T follicular helper cell (primary cell): ENCODE measurements at regions not wholly inside any gene's neighbourhood (a gene's known extent, or its start where the extent isn't known, plus 50 kb on each side); places are given as distances from the start of the nearest gene placed in this dataset.
"Not testable (repeated sequence)": the region's sequence is repeated elsewhere in the genome, so short reads cannot be mapped to it uniquely, and the experiment has no call there.

Experiments
- DNase-seq: peaks from one replicate; pipeline ENCODE4 v3.0.0-alpha.2; 2020; ENCODE audit warnings: low read depth

- no peak for DNase-seq
Measured at GRCh38 chr7:67475293-67475692, 478.7 kb downstream of the TYW1 start.

- no peak for DNase-seq
Measured at GRCh38 chr7:67478066-67478465, 481.4 kb downstream of the TYW1 start.

GRCh38 chr7:67484244-67484751 is 487.7 kb downstream of the TYW1 start:
- DNase-seq, result no peak

- no peak for DNase-seq
Measured at GRCh38 chr7:67486401-67486800, 489.8 kb downstream of the TYW1 start.

GRCh38 chr7:67487316-67487715 is 490.7 kb downstream of the TYW1 start:
- DNase-seq, result no peak

- no peak for DNase-seq
Measured at GRCh38 chr7:67489881-67490280, 493.2 kb downstream of the TYW1 start.

GRCh38 chr7:67493366-67493765 is 496.7 kb downstream of the TYW1 start:
- DNase-seq, result no peak

GRCh38 chr7:67496589-67496988 is 500.0 kb downstream of the TYW1 start:
- no peak for DNase-seq

GRCh38 chr7:67497914-67498313 is 501.3 kb downstream of the TYW1 start:
- not testable (repeated sequence) for DNase-seq

GRCh38 chr7:67502929-67503328 is 506.3 kb downstream of the TYW1 start:
- DNase-seq, result no peak

GRCh38 chr7:67505449-67505848 is 508.8 kb downstream of the TYW1 start:
- DNase-seq, result no peak

- DNase-seq, result no peak
Measured at GRCh38 chr7:67512481-67512880, 515.8 kb downstream of the TYW1 start.

- DNase-seq, result no peak
Measured at GRCh38 chr7:67518580-67518979, 521.9 kb downstream of the TYW1 start.

- DNase-seq, result no peak
Measured at GRCh38 chr7:67519171-67519570, 522.5 kb downstream of the TYW1 start.

GRCh38 chr7:67522504-67522903 is 525.9 kb downstream of the TYW1 start:
- no peak for DNase-seq

- DNase-seq, result no peak
Measured at GRCh38 chr7:67523713-67524112, 527.1 kb downstream of the TYW1 start.

GRCh38 chr7:67525588-67525987 is 529.0 kb downstream of the TYW1 start:
- DNase-seq, result no peak

GRCh38 chr7:67535241-67535989 is 538.8 kb downstream of the TYW1 start:
- no peak for DNase-seq

- no peak for DNase-seq
Measured at GRCh38 chr7:67542916-67543315, 546.3 kb downstream of the TYW1 start.

GRCh38 chr7:67547183-67547907 is 550.7 kb downstream of the TYW1 start:
- DNase-seq, result no peak

- no peak for DNase-seq
Measured at GRCh38 chr7:67549126-67549525, 552.5 kb downstream of the TYW1 start.

- no peak for DNase-seq
Measured at GRCh38 chr7:67550801-67551436, 554.3 kb downstream of the TYW1 start.

- no peak for DNase-seq
Measured at GRCh38 chr7:67552738-67553137, 556.1 kb downstream of the TYW1 start.
